Fibroblast of lung (primary cell): ENCODE measurements at regions not wholly inside any gene's neighbourhood (a gene's known extent, or its start where the extent isn't known, plus 50 kb on each side); places are given as distances from the start of the nearest gene placed in this dataset.

Experiments
- DNase-seq, 2 donors: peaks; one replicate each; pipeline versions ENCODE4 v3.0.0 to v3.0.0-alpha.2; 2010; ENCODE audit warnings: low read depth in 2 of 2
- H2AFZ ChIP-seq: 2 replicates; pipeline ENCODE4 v1.5.1; 2012; ENCODE audit warnings: low read length, control low read depth, inconsistent platforms
- H3K27ac ChIP-seq: 2 replicates; pipeline ENCODE4 v1.5.1; 2011; ENCODE audit warnings: low read length, control low read depth; ENCODE audit not compliant: insufficient read depth
- H3K27me3 ChIP-seq: 2 replicates; pipeline ENCODE4 v1.5.1; 2011; ENCODE audit warnings: mild to moderate bottlenecking, low read length; ENCODE audit not compliant: control insufficient read depth, insufficient read depth
- H3K36me3 ChIP-seq: 2 replicates; pipeline ENCODE4 v1.5.1; 2011; ENCODE audit warnings: low read length; ENCODE audit not compliant: control insufficient read depth, insufficient read depth
- H3K4me1 ChIP-seq: 2 replicates; pipeline ENCODE4 v1.5.1; 2011; ENCODE audit warnings: low read length; ENCODE audit not compliant: control insufficient read depth, insufficient read depth; ENCODE audit errors: extremely low read depth
- H3K4me2 ChIP-seq: 2 replicates; pipeline ENCODE4 v1.5.1; 2011; ENCODE audit warnings: low read length, control low read depth; ENCODE audit not compliant: insufficient read depth; ENCODE audit errors: extremely low read depth
- H3K4me3 ChIP-seq, 4 experiments: fragments of 200-600 bp in 1 of 4; sonication (generic) in 1 of 4; replicated peaks in 1 of 4; 2 replicates each; pipeline ENCODE4 v1.5.1; 2011 to 2016; ENCODE audit warnings: low read length in 4 of 4, low read depth in 3 of 4, mild to moderate bottlenecking in 3 of 4, control low read depth in 2 of 4, inconsistent platforms in 1 of 4, mixed read lengths in 1 of 4; ENCODE audit not compliant: insufficient read depth in 1 of 4; ENCODE audit errors: control extremely low read depth in 1 of 4
- H3K79me2 ChIP-seq: 2 replicates; pipeline ENCODE4 v1.5.1; 2012; ENCODE audit warnings: mild to moderate bottlenecking, low read length, inconsistent platforms; ENCODE audit not compliant: control insufficient read depth, insufficient read depth
- H3K9ac ChIP-seq: 2 replicates; pipeline ENCODE4 v1.5.1; 2011; ENCODE audit warnings: mild to moderate bottlenecking, low read length, control low read depth; ENCODE audit not compliant: insufficient read depth
- H3K9me3 ChIP-seq: 2 replicates; pipeline ENCODE4 v1.5.1; 2012; ENCODE audit warnings: low read depth, low read length; ENCODE audit not compliant: control insufficient read depth, insufficient read depth
- H4K20me1 ChIP-seq: 2 replicates; pipeline ENCODE4 v1.5.1; 2011; ENCODE audit warnings: low read length; ENCODE audit not compliant: control insufficient read depth, insufficient read depth; ENCODE audit errors: extremely low read depth
- CTCF ChIP-seq, 2 donors: IDR thresholded peaks in 1 of 2; conservative IDR thresholded peaks in 1 of 2; 1 replicate in 1 of 2; 2 replicates in 1 of 2; pipeline ENCODE4 v1.5.1; 2011 to 2012; ENCODE audit warnings: low read length in 2 of 2, control low read depth in 1 of 2, inconsistent platforms in 1 of 2, low read depth in 1 of 2, mild to moderate bottlenecking in 1 of 2
- EZH2 ChIP-seq: IDR thresholded peaks from 2 replicates; pipeline ENCODE4 v1.5.1; 2012; ENCODE audit warnings: low read length, control low read depth, mild to moderate bottlenecking; ENCODE audit errors: missing control alignments

DNA sequence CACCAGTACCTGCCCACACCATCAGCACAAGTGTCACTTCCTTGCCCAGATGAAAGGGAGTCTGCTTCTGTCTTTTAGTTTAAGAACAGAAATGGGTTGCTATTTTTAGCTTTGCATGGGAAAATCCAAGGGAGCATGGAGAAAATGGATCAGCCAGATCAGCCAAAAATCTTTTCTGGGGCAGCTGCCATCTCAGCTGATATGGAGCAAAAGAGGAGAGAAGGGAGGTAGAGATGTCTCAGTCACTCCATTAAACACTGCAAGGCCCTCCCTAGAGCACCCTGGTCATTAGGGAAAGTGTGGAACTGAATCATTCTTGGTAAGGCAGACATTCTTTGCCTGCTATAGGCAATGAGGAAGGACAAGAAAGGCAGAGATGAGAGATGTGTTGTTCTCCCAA, 79.9 kb downstream of the CTAGE1 start:
- peak in 1 of 2 donors; percentile 16 for DNase-seq
- H3K9me3 ChIP-seq = no peaks in the 10 kb centered on the region
- no peak overlapping the region for H3K27ac ChIP-seq

DNA sequence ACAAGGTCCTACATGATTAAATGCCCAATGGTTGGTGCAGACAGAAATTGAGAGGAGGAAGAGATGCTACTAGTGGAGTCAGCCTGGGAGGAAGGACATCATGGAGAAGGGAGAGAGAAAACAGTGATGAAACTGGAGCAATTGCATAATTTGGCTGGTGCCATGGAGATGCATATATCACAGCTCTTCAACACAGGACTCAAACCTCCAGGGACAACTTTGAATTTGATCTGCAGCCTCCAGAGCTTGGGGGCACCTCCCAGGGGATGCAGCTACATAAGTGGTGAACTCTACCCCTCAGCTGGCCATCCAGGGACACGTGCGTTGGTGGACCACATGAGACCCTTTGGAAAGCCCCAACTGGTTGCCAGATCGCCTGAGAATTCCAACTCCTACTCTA, 80.4 kb downstream of the CTAGE1 start:
- Histone ChIP-seq H3K9ac (no peak overlapping the region), H4K20me1 (no peaks in the 10 kb centered on the region), H3K79me2 (no peaks in the 10 kb centered on the region), H3K4me2 (no peak overlapping the region), H3K36me3 (no peaks in the 10 kb centered on the region), H3K4me1 (no peaks in the 10 kb centered on the region), H3K27me3 (peaks cover 11% of the 10 kb centered on the region), H3K9me3 (no peaks in the 10 kb centered on the region), H3K4me3 (no peak overlapping the region), H3K27ac (no peak overlapping the region), H2AFZ (no peak overlapping the region)
- no peak for TF ChIP-seq EZH2
- no peak for TF ChIP-seq CTCF (conservative IDR thresholded peaks at IDR 0.05 in 1 of 2, IDR thresholded peaks at IDR 0.05 in 1 of 2; ENCODE audit: low read depth in 1 of 2, low read length in 2 of 2)
- peak in 1 of 2 donors; percentile 31 for DNase-seq

More for the DNA sequence above, 79.9 kb downstream of the CTAGE1 start:
- peaks cover 11% of the 10 kb centered on the region for H3K27me3 ChIP-seq
- H3K36me3 ChIP-seq = no peaks in the 10 kb centered on the region
- H3K4me1 ChIP-seq = no peaks in the 10 kb centered on the region
- H2AFZ ChIP-seq = no peak overlapping the region
- no peak overlapping the region for H3K4me3 ChIP-seq
- no peaks in the 10 kb centered on the region for H4K20me1 ChIP-seq
- no peak overlapping the region for H3K9ac ChIP-seq
- no peak overlapping the region for H3K4me2 ChIP-seq
- no peaks in the 10 kb centered on the region for H3K79me2 ChIP-seq
- TF ChIP-seq CTCF (conservative IDR thresholded peaks at IDR 0.05 in 1 of 2, IDR thresholded peaks at IDR 0.05 in 1 of 2; ENCODE audit: low read depth in 1 of 2, low read length in 2 of 2) (no peak), EZH2 (no peak)

- Histone ChIP-seq H3K27me3 (peaks cover 11% of the 10 kb centered on the region), H3K36me3 (no peaks in the 10 kb centered on the region), H3K4me2 (no peak overlapping the region), H3K9me3 (no peaks in the 10 kb centered on the region), H2AFZ (no peak overlapping the region), H3K4me3 (no peak overlapping the region), H4K20me1 (no peaks in the 10 kb centered on the region), H3K79me2 (no peaks in the 10 kb centered on the region), H3K27ac (no peak overlapping the region), H3K4me1 (no peaks in the 10 kb centered on the region), H3K9ac (no peak overlapping the region)
- TF ChIP-seq CTCF (conservative IDR thresholded peaks at IDR 0.05 in 1 of 2, IDR thresholded peaks at IDR 0.05 in 1 of 2; ENCODE audit: low read depth in 1 of 2, low read length in 2 of 2) (no peak), EZH2 (no peak)
- no peak for DNase-seq
Observed at GRCh38 chr18:22336406-22336805, 81.3 kb downstream of the CTAGE1 start.
